ENCODE measurements at regions not wholly inside any gene's neighbourhood (a gene's known extent, or its start where the extent isn't known, plus 50 kb on each side); places are given as distances from the start of the nearest gene placed in this dataset.

DNA sequence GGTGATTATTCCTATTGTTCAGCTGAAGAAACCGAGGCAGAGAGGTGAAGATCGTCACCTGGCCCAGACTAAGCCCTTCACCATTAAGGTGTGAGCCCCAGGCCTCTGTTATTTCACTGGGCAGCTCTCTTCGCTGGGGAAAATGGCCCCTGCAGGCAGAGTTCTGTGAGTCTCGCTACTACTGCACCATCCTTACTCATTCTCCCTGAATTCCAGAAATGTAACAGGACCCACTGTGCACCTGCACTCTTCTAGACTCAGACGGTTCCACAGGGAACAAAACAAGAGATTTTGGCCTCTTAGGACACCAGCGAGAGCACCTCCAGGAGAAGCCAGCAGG lies 147.7 kb upstream of the GLI2 start:
- DNase-seq (ENCODE audit: low read depth in 2 of 2), result no peak

DNA sequence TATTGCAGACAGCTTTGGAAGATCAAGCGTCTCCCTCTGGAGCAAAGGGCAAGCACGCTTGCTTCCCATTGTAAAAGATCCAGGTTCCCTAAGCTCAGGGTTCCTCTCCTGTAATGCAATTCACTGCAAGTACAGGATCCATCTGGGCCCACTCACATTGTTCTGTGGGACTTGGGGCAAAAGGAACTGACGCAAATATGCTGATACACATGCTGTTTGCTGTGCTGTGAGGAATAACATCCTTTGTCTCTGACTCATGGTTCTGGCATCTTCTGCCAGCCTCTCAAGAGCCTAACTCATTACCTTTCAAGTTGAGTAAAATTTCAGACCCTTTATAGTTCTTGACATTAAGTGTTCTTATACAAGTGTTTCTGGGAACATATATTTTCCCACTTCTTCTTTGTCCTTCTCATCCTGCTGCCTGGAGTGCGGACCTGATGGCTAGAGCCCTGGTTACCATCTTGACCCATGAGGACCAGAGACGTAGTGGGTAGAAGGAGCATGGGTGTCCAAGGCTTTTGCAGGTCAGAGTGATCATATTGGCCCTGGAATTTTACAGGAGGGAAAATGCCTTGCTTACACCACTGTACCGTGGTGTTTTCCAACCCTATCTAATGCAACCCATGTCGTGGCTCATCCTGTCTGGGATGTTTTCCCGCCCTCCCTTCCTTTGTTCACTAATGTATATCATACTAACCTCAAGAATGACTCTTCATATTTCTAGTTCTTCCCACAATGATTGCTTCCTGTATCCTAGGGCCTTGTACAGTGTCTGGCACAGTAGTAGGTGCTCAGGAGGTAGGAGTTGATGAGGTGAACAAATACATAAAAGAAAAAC lies 145.7 kb upstream of the GLI2 start:
- no peak for DNase-seq (ENCODE audit: low read depth in 2 of 2)

DNA sequence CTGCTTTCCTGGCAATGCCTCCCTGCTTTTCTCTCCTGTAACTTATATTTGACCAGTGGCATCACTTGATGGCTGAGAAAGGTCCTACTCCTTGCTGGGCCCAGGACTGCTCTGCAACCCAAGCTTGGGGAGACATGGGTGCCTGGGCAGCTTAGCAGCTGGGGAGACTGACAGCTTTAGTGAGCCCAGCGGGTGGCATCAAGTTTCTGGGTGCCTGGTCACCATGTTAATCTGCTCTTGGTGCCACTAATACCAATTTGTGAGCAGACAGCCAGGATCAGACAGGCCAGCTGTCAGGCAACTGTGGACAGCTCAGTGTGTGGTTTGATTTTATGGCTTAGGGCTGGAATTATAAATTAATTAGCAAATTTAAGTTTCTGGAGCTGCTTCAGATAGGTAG lies 144.8 kb upstream of the GLI2 start:
- DNase-seq (ENCODE audit: low read depth in 2 of 2), result no peak

DNA sequence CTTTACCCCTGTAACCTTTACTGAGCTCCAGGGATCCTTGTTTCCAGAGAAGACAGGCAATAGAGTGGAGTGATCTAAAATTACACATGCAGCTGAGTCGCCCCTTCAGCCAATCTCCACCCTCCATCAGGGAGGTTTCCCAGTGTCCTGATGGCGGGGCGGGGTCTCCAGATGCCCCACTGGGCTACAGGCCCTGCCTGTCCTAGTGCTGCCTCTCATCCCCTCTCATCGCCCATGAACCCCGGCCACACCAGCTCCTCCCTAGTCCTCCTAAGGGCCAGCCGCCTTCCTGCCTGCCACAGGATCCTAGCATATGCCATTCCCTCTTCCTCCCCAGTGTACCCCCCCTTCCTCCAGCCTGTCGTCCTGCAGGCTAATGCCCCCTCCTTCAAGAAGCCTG lies 144.1 kb upstream of the GLI2 start:
- no peak for DNase-seq (ENCODE audit: low read depth in 2 of 2)

DNA sequence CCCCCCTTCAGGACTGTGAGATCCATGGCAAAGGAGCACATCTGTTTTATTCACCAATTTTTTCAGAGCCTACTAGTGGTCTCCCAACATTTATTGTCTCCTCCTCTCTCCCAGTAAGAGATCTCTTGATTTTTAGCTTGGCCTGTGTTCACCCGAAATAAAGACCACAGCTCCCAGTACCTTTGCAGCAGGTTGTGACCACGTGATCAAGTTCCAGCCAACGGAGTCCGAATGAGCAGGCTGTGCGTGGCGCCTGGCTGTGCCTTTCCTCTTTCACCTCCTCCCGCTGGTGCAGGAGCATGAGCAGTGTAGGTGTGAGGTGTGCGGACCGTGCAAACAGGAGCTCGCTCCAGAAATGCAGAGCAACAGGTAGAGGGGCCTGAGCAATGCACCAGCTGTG lies 143.6 kb upstream of the GLI2 start:
- DNase-seq (ENCODE audit: low read depth in 2 of 2), result no peak

DNA sequence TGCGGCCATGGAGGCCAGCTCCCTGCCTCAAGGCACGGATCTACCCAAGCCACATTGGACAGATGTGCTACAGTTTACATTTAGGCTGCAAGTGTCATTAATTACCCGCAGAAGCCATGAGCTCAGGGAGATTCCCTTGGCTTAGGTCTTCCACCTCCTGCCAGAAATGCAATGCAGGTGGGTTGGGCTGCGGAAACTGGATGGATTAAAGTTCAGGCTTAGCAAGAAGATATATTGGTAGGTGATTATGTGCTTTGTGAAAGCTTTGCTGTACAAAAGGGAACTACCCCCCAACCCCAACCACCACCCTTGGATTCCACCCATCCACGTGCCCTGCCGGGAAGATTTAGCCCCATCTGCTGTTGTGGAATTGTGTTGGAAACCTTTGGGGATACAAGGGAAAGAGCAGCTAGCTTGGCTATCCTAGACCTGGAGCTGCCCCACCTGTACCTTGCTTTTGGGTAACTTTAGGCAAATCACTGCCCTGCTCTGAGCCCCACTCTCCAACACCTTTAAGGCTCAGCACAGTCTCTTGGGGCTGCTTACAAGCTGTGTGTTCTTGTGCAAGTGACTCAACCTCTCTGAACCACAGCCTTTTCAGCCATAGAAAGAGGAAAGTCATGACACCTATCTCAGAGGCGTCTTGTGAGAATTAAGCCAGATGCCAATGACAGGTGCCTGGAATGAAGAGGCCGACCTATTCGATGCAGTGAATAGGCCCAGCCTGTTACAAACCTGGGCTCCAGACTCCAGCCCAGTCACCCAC lies 141.6 kb upstream of the GLI2 start:
- DNase-seq (ENCODE audit: low read depth in 2 of 2), result no peak

DNA sequence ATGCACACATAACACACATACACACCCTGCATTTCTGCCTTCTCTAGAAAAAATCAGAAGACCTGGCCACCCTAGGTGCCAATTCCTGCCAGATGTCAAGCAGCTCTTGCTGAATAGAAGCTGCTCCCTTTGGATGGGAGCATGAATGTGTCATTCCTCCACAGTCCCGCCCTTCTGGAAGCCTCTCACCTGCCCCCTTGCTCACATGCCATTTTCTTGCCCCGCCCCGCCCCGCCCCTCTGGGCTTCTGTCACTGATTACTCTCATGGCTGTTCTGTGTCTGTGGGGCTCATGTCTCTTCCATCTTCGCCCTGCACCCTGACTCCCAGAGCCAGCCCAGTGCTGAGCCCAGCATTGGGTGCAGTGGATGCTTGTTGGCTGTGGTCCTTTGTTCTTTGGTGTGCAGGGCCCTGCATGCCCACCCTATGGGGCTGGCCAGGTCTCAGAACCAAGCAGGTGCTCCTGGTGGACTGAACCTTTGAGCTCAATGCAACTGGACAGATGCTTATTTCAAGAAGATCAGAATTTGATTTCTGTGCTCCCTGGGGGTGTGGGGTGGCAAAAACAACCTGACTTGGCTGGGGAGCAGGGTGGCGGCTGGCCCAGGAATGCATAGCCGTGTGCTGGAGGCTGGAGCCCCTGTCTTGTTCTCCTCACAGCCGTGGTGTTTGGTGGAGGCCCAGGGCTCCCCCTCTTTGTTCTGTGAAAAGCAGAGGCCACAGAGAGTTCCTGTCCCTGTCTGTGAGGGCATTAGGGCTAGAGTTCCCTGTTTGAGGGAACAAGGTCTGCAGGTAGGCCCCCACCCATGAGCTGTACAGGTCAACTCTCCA lies 140.6 kb upstream of the GLI2 start:
- no peak for DNase-seq (ENCODE audit: low read depth in 2 of 2)

DNA sequence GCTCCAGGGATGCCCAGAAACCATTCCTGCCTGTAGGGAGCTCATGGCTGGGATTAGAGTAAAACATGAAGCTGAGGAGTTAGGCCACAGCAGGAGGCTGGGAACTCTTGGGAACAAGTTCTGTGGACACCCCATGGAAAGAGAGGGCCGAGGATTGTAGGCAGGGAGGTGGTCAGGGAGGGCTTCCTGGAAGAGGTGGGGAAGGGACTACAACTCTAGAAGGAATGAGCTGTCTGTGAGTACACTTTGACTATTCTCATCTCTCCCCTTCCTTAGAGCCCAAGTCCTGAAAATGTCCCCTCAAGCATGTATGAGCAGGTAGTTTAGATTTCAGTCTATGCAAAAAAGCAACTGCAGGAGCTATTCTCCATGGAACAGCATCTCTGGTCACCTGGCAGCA lies 139.9 kb upstream of the GLI2 start:
- DNase-seq (ENCODE audit: low read depth in 2 of 2), result no peak

DNA sequence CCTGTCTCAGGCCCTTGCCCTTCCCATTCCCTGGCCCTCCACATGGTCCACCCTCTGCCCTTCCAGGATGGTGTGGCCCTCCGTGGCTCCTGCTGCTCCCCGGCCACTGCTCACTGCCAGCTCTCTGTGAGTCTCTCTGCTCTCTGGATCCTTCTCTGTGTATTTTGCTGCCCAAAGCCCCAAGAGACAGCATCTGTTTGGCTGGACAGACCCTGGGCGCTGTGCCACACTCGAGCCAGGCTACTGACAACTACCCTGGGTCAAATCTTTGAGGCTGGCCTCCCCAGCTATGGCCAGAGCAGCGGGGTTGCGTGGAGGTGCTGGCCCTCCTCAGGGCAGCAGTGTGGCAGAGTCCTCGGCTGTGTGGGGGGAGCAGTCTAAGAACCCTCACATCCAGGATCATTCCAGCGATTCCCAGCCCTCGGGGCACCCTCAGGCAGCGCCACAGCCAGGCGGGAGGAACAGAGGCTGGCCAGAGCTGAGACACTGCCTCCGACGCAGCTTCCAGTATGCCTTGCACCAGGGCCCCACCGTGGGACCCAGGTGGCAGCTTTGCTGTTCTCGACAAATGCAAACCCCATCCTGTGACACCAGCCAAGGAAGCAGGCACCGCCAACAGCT lies 139.4 kb upstream of the GLI2 start:
- no peak for DNase-seq (ENCODE audit: low read depth in 2 of 2)

DNA sequence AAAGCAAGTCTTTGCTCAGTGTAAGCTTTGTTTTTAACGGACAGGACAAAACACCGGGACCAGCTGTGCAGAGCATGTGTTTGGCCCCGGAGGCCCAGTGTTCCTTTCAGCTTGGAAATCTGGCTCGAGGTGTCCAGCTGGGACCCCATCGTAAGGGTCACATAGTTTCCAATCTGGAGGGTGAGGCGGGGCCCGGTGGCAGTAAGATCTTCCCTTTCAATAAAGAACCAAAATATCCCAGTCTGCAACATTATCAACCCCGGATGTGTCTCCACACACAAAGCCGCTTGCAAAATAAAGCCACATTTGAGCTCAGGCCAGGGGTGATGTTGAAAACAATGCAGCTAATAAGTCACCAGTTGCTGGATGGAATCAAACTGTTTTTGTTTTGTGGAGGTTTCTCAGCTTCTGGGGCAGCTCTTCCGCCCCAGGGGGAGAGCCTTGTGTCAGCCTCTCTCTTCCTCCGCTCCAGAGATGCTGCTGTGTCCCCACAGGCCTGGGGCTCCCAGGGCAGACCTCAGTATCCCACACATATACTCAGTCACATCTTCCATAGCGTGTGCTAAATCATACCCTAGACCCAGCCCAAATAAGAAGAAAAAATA lies 138.6 kb upstream of the GLI2 start:
- no peak for DNase-seq (ENCODE audit: low read depth in 2 of 2)

DNA sequence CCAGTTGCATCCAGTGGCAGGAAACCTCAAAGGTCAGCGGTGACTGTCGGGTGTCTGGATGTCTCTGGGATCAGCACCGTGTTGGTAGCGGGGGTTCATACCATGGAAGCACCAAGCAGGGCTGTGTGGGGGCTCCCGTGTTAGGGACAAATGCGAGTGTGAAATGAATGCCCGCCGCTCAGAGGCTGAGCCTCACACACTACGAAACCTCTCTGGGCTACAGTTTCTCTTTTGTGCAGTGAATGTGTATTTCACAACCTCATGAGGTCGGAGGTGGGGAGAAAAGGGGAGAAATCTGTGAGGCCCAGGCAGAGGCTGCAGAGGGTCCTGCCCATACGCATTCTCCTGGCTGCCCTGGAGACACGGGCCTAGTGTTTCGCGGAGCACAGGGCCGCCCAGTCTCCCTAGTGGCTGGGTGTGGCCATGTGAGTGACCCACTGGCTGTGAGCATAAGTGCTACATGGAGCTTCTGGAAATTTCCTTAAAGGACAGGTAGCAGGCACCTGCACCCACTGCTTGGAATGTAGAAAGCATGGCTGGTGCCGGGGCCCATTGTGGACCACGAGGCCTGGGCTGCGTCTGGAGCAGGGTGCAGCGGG lies 138.0 kb upstream of the GLI2 start:
- no peak for DNase-seq (ENCODE audit: low read depth in 2 of 2)

DNA sequence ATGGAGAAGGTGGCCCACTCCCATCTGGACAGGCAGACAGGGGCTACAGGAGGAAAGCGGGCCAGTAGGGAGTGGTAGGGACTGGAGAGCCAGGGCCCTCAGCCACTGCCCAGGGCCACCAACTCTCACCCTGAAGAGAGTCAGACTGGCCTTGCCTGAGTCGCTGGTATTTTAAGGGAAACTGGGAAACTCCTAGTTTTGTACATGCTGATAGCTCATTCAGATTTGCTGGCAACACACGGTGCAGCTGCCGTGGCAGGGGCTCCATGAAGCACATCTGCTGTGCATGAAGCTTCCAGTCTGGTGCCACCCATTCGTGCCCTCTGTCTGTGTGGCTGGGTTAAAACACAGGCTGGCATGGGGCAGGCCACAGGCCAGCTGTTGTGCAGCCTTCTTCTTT lies 137.3 kb upstream of the GLI2 start:
- no peak for DNase-seq (ENCODE audit: low read depth in 2 of 2)

DNA sequence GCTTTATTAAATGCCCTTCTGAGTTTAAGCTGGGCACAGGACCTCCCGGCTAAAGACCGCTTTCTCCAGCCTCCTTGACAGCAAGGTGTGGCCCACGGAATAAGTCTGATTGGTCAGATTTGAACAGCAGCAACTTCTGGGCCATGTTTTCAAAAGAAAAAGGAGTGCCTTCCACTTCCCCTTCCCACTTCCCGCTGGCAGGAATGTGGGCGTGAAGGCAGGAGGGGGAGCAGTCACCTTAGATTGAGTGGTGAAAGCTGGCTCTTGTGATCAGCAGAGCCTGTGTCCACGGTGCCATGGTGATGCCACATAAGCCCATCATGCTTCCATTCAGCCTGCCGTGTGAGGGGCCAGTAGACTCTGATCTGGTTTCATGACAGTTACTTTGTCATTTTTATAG lies 136.6 kb upstream of the GLI2 start:
- no peak for DNase-seq (ENCODE audit: low read depth in 2 of 2)

DNA sequence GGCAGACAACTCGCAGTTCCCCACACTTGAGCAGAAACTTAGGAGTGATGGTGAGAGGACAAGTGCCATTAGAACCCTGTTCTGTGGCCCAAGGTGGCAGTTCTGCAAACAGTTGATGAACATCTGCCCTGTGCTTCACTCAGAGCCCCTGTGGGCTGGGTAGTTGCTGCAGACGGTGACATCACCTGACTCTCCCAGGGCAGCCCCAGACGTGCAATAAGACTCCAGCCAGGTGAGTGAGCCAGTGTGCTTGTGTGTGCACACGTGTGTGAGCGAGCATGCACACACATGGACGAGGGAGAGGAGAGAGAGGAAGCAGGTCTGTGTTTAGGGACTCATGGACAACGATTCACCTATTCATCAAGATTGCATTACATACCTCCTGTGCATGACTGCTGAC lies 136.0 kb upstream of the GLI2 start:
- DNase-seq (ENCODE audit: low read depth in 2 of 2), result no peak

DNA sequence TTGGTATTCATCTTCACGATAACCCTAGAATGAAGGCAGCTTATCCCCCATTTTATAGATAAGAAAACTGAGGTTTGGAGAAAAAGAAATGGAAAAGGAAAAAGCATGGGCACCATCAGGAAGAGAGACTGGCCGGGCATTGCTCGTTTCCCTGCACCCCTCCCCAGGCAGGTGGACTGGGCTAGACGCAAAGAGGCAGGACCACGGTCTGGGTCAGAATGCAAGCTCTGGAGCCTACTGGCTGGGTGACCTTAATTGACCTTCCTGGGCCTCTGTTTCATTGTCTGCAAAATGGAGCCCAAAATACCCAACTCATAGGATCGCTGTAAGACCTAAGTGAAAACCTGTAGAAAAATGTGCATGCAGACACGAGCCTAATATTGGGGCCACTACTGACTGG lies 135.3 kb upstream of the GLI2 start:
- no peak for DNase-seq (ENCODE audit: low read depth in 2 of 2)

DNA sequence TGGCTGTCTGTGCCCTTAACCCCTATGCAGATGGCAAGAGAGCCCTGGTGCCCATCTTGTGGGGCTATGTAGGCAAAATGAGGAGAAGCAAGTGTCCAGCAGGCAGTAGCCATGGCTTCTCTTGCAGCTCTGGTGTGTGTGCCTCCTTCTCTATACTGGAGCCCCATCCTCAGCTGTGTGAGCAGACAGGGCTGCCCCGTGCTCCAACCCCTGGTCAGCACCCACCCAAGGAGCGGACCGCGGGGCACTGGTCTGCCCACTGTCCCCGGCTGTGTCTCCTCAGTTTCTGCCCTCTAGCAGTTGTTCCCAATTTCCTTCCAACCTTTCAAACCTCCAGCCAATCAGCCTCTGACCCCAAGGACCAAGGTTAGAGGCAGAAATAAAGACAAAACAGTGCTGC lies 134.9 kb upstream of the GLI2 start:
- DNase-seq (ENCODE audit: low read depth in 2 of 2), result no peak

DNA sequence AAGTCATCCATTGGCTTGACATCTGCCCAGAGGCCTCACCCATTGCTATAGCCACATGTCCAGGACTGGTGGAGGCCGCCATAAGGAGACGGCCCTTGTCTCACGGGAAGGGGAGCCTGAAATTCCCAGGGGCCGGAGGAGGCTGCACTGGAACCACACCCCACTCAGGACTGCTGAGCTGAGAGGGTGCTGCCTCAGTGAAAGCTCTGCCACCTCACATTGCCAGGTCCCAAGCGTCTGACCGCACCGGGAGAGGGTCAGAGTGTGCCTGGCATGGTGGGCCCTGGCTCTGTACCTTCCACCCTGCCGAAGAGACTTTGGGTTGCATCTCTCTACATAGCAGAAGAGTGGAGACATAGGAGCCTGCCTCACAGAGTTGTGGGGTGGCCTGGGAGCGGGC lies 134.1 kb upstream of the GLI2 start:
- no peak for DNase-seq (ENCODE audit: low read depth in 2 of 2)

DNA sequence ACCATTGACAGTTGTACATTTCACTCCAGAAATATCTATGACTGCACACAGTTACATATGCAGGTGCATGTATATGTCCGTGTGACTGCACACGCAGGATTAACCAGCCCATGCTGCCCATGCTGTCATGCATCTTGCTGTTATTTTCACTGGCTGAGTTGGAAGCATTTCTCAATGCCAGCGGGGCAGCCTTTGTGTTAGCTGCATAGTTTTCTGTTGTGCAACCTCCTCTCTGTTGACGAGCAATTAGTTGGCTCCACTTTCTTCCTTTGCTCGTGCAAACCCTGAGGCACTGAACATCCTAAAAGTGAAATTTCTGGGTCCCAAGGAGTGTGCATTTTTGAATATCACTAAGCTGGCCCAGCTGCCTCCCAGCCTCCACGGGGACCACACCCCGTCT lies 133.4 kb upstream of the GLI2 start:
- DNase-seq (ENCODE audit: low read depth in 2 of 2), result no peak

DNA sequence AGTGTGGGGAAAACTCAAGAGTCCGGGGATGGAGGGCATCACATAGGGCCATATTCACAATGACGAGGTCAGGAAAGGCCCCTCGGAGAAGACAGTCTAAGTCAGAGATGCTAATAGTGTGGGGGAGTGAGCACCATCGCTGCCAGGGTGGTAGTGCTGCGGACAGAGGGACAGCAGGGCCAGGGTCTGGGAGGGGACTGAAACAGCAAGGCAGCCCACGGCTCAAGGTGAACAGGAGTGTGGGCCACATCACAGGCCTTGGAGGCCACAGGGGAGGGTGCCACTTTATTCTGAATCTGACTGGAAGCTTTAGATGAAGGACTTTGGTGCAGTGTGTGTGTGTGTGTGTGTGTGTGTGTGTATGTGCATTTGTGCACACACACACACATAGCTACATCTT lies 130.9 kb upstream of the GLI2 start:
- DNase-seq (ENCODE audit: low read depth in 2 of 2), result no peak

DNA sequence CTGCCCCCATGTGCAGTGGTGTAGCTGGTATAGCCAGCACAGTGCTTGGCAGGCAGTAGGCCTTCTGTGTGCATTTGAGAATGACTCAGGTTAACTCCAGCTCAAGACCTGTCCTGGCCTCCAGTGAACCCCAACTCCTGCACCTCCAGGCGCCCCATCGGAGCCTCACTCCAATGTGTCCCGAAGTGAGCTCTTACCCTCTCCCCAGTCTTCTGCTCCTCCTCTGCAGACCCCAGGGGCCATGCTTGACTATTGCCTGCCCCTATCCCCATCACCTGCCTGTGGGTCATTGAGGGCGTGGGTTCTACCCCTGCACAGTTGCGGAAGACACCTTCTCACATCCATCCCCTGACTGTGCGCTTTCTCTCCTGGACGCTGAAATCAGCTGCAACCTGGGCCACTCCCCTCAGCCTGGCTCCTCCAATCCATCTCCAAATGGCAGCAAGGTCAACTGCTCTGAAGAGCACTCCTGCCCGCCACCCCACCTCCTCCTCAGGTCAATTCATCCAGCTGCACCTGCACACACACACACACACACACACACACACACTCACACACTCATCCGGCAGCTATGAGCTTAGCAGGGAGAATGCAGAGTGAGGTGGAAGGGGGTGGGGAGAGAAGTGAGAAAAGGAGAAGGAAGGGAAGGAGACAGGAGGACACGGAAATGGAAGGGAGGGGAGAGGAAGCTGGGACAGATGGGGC lies 130.3 kb upstream of the GLI2 start:
- no peak for DNase-seq (ENCODE audit: low read depth in 2 of 2)

DNA sequence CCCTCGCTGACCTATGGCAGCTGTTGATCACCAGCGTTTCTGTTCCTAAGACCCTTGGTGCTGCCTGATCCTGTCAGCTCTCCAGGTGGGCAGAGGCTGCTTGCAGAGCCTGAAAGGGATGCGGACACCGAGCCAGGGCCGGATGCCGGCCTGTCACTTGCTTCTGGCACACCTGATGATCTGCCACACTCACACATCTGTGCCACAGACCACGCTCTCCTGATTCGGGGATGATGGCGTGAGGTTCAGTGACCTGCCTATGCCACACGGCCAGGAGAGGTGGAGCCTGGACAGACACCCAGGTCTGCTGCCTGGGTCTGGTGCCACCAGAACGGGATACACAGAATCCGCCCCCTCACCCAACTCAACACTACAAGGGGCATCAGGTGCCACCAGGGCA lies 129.4 kb upstream of the GLI2 start:
- no peak for DNase-seq (ENCODE audit: low read depth in 2 of 2)

Measured in stimulated activated CD4-positive, alpha-beta T cell treated with anti-CD3 and anti-CD28 coated beads, Interleukin-1b, Interleukin-23, amount 100 ng/mL, for 4 hours (primary cell).